HG03354 (cell line): ENCODE measurements at regions not wholly inside any gene's neighbourhood (a gene's known extent, or its start where the extent isn't known, plus 50 kb on each side); places are given as distances from the start of the nearest gene placed in this dataset.

Experiments used
- ATAC-seq: cut with Tn5 transposase; IDR thresholded peaks from one replicate; pipeline ENCODE4 v1.9.1; 2021; ENCODE audit warnings: mild to moderate bottlenecking; ENCODE audit not compliant: unreplicated experiment, poor library complexity, severe bottlenecking

- no peak for ATAC-seq
Observed at GRCh38 chr3:1664266-1664665, 434.4 kb upstream of the CNTN4 start.

GRCh38 chr3:1666865-1667264, 431.8 kb upstream of the CNTN4 start:
- ATAC-seq: no peak

GRCh38 chr3:1677576-1678156, 421.0 kb upstream of the CNTN4 start:
- ATAC-seq: no peak

- no peak for ATAC-seq
Observed at GRCh38 chr3:1692428-1692827, 406.2 kb upstream of the CNTN4 start.

GRCh38 chr3:1693145-1693544, 405.5 kb upstream of the CNTN4 start:
- ATAC-seq: no peak

- no peak for ATAC-seq
Observed at GRCh38 chr3:1696669-1697275, 401.9 kb upstream of the CNTN4 start.

GRCh38 chr3:1699361-1699920, 399.2 kb upstream of the CNTN4 start:
- no peak for ATAC-seq

- ATAC-seq: no peak
Observed at GRCh38 chr3:1700650-1701049, 398.0 kb upstream of the CNTN4 start.

- no peak for ATAC-seq
Observed at GRCh38 chr3:1703169-1703568, 395.5 kb upstream of the CNTN4 start.

- ATAC-seq: no peak
Observed at GRCh38 chr3:1710663-1711062, 388.0 kb upstream of the CNTN4 start.

GRCh38 chr3:1717524-1717923, 381.1 kb upstream of the CNTN4 start:
- no peak for ATAC-seq

GRCh38 chr3:1723726-1724125, 374.9 kb upstream of the CNTN4 start:
- no peak for ATAC-seq

- no peak for ATAC-seq
Observed at GRCh38 chr3:1726741-1727140, 371.9 kb upstream of the CNTN4 start.

- no peak for ATAC-seq
Observed at GRCh38 chr3:1727242-1727641, 371.4 kb upstream of the CNTN4 start.

- no peak for ATAC-seq
Observed at GRCh38 chr3:1728510-1728909, 370.2 kb upstream of the CNTN4 start.

GRCh38 chr3:1734494-1735122, 364.1 kb upstream of the CNTN4 start:
- no peak for ATAC-seq

GRCh38 chr3:1752205-1752604, 346.5 kb upstream of the CNTN4 start:
- ATAC-seq: no peak

- no peak for ATAC-seq
Observed at GRCh38 chr3:1766384-1766783, 332.3 kb upstream of the CNTN4 start.

GRCh38 chr3:1773679-1774078, 325.0 kb upstream of the CNTN4 start:
- no peak for ATAC-seq

- ATAC-seq: no peak
Observed at GRCh38 chr3:1774597-1774996, 324.1 kb upstream of the CNTN4 start.

GRCh38 chr3:1775321-1775720, 323.3 kb upstream of the CNTN4 start:
- ATAC-seq: no peak
